ENCODE measurements at regions not wholly inside any gene's neighbourhood (a gene's known extent, or its start where the extent isn't known, plus 50 kb on each side); places are given as distances from the start of the nearest gene placed in this dataset.

GRCh38 chrX:107562482-107562881 is 65.8 kb upstream of the PRPS1 start:
- intact Hi-C loops (cut with micrococcal nuclease; ENCODE audit: unreplicated experiment), result no loop called here
- Histone ChIP-seq H3K27ac (ENCODE audit: extremely low read length, insufficient read depth, low read length) (no peak overlapping the region), H3K9ac (ENCODE audit: insufficient read depth, low read depth, low read length) (no peak overlapping the region), H3K4me1 (ENCODE audit: insufficient read depth, low read length) (no peaks in the 10 kb centered on the region), H3K4me2 (ENCODE audit: low read depth, low read length) (no peak overlapping the region), H4K20me1 (ENCODE audit: insufficient read depth, low read length) (no peaks in the 10 kb centered on the region), H3K27me3 (ENCODE audit: control insufficient read depth in 1 of 2, insufficient read depth in 2 of 2, low read length in 2 of 2) (no peaks in the 10 kb centered on the region), H3K9me3 (ENCODE audit: low read length) (no peaks in the 10 kb centered on the region), H3K36me3 (replicated peaks in 1 of 2; ENCODE audit: control insufficient read depth in 1 of 2, insufficient read depth in 2 of 2, low read length in 2 of 2) (no peaks in the 10 kb centered on the region), H3K79me2 (ENCODE audit: insufficient read depth, low read length) (no peaks in the 10 kb centered on the region), H3K4me3 (replicated peaks in 1 of 3; ENCODE audit: insufficient read depth in 1 of 3, low read depth in 2 of 3, low read length in 3 of 3) (no peak overlapping the region), H2AFZ (ENCODE audit: low read length) (no peak overlapping the region)
- no TSS peak for BruUV-seq (replicated peaks)
- TF ChIP-seq ZMYM2 (CRISPR knock-in tag; IDR thresholded peaks at IDR 0.05) (no peak), HOXD1 (CRISPR knock-in tag; IDR thresholded peaks at IDR 0.05) (no peak), NFYB (CRISPR knock-in tag; IDR thresholded peaks at IDR 0.05) (no peak), HNRNPH1 (optimal IDR thresholded peaks at IDR 0.05; ENCODE audit: low read depth, low read length) (no peak), ZNF619 (CRISPR knock-in tag; IDR thresholded peaks at IDR 0.05) (no peak), HIVEP1 (CRISPR knock-in tag; IDR thresholded peaks at IDR 0.05) (no peak), ZNF670 (CRISPR knock-in tag; IDR thresholded peaks at IDR 0.05; ENCODE audit: borderline replicate concordance) (no peak), SMAD1 (CRISPR knock-in tag; IDR thresholded peaks at IDR 0.05; ENCODE audit: borderline replicate concordance, low read depth) (no peak), ZFP36 (IDR thresholded peaks at IDR 0.05; ENCODE audit: borderline replicate concordance, low read depth, low read length, partially characterized antibody) (no peak), ZKSCAN5 (CRISPR knock-in tag; IDR thresholded peaks at IDR 0.05) (no peak), SP140L (CRISPR knock-in tag; IDR thresholded peaks at IDR 0.05; ENCODE audit: borderline replicate concordance) (no peak), SP2 (CRISPR knock-in tag; IDR thresholded peaks at IDR 0.05) (no peak)
- TF ChIP-seq, protein P1, sequence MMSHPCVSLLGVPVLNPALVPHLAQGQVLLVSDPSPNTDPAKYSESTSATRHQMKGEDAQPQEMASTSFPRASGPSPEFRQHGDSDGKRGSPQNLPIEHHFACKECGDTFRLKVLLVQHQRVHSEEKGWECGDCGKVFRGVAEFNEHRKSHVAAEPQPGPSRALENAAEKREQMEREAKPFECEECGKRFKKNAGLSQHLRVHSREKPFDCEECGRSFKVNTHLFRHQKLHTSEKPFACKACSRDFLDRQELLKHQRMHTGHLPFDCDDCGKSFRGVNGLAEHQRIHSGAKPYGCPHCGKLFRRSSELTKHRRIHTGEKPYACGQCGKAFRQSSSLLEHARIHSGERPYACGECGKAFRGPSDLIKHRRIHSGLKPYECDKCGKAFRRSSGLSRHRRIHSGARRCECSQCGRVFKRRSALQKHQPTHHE (CRISPR knock-in tag; IDR thresholded peaks at IDR 0.05; ENCODE audit: borderline replicate concordance), result no peak
- in situ Hi-C loops (cut with HindIII; ENCODE audit: extremely low pct_ligation_motif_present, low pct_unique_long_range_greater_than_20kb), result no loop called here
- FAIRE-seq (no peak), ATAC-seq (no peak), DNase-seq (ENCODE audit: low spot score) (no peak)
- ChIA-PET POLR2A (no interaction called here), CTCF (ENCODE audit: low intra/inter-chr PET ratio, low total read pairs) (no interaction called here)
- 0% methylated on average over 2 of the region's 3 CpGs for WGBS (ENCODE audit: low lambda C conversion rate)

Data from HepG2 (cell line).